A673 (cell line): ENCODE measurements at regions not wholly inside any gene's neighbourhood (a gene's known extent, or its start where the extent isn't known, plus 50 kb on each side); places are given as distances from the start of the nearest gene placed in this dataset.

Experiments
- CTCF ChIP-seq: fragments of 300-800, 200-600 bp; sonication (generic); conservative IDR thresholded peaks from 2 replicates; pipeline ENCODE4 v1.5.1; 2017; ENCODE audit warnings: low read depth, mild to moderate bottlenecking, antibody characterized with exemption, low read length, moderate library complexity, mixed read lengths
- EZH2 ChIP-seq: fragments of 200-600 bp; sonication (generic); IDR thresholded peaks from 2 replicates; pipeline ENCODE4 v1.6.1; 2017; ENCODE audit warnings: borderline replicate concordance, low read depth, mild to moderate bottlenecking, mixed read lengths, antibody characterized with exemption, low read length; ENCODE audit not compliant: poor library complexity, severe bottlenecking

- no peak for TF ChIP-seq CTCF
- TF ChIP-seq EZH2 = no peak
These were observed 362.2 kb upstream of the SLCO3A1 start for GRCh38 chr15:91491101-91491950.
